ENCODE measurements at regions not wholly inside any gene's neighbourhood (a gene's known extent, or its start where the extent isn't known, plus 50 kb on each side); places are given as distances from the start of the nearest gene placed in this dataset.

DNA sequence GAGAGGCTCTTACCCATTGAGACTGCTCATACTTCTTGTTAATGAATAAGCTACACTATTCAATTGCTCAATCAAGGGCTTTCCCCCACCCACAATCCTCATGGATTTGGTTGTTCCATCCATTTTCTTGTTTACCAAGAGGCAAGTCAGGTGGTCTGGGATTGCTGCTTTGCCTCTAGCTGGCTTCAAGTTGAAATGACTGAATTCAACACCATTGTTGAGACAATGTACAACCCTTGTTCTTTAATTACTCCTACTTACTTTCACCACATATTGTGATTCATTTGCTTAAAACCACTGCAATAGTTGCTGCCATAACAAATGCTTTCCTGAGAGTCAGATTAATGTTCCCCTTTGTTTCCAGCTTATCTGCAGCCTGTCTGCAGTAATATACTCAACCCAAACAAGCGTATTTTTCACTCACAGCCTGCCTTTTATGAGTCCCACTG is 532.2 kb downstream of the RIT2 start:
- Mint-ChIP-seq H3K27ac (no peak overlapping the region), H3K4me1 (peaks cover 13% of the 10 kb centered on the region), H3K9me3 (no peaks in the 10 kb centered on the region), H3K4me3 (no peak overlapping the region), H3K27me3 (ENCODE audit: low read depth, poor library complexity) (no peaks in the 10 kb centered on the region), H3K36me3 (ENCODE audit: low read depth) (no peaks in the 10 kb centered on the region)
- TF ChIP-seq CTCF (IDR thresholded peaks at IDR 0.05), result no peak
- no peak for DNase-seq

DNA sequence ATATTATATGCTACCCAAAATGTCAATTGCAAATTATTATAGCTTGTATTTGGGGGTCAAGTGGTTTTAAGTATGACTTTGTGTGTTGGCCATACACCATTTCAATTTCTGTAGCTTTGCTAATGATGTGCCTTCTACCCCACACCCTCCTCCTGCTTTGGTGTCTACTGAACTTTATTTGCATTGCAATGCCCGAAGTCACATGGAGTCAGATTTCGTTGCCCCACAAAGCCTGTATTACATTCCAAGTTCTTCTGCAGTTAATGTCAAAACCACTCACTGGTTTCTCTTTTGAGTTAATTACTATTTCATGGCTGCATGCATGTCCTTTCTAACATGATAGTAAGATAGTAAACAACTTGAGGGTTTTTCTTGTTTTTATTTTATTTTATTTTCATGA is 528.9 kb downstream of the RIT2 start:
- no peak overlapping the region for H3K4me3 Mint-ChIP-seq
- DNase-seq, result no peak
- H3K27me3 Mint-ChIP-seq (ENCODE audit: low read depth, poor library complexity), result no peaks in the 10 kb centered on the region
- no peaks in the 10 kb centered on the region for H3K36me3 Mint-ChIP-seq (ENCODE audit: low read depth)
- H3K4me1 Mint-ChIP-seq, result peaks cover 13% of the 10 kb centered on the region
- TF ChIP-seq CTCF (IDR thresholded peaks at IDR 0.05), result no peak
- no peak overlapping the region for H3K27ac Mint-ChIP-seq
- H3K9me3 Mint-ChIP-seq, result no peaks in the 10 kb centered on the region

DNA sequence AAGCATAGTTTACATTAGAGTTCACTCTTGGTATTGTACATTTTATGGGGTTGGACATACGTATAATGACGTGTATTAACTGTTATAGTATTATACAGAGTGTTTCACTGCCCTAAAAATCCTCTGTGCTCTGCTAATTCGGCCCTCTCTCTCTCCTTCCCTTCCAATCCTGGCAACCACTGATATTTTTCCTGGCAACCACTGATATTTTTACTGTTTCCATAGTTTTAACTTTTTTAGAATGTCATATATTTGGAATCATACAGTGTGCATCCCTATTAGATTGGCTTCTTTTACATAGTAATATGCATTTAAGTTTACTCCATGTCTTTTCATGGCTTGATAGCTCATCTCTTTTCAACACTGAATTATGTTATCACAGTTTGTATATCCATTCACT is 526.7 kb downstream of the RIT2 start:
- no peak for DNase-seq
- H3K27ac Mint-ChIP-seq, result no peak overlapping the region
- no peak overlapping the region for H3K4me3 Mint-ChIP-seq
- peaks cover 9% of the 10 kb centered on the region for H3K36me3 Mint-ChIP-seq (ENCODE audit: low read depth)
- H3K27me3 Mint-ChIP-seq (ENCODE audit: low read depth, poor library complexity), result no peaks in the 10 kb centered on the region
- H3K9me3 Mint-ChIP-seq, result peaks cover 9% of the 10 kb centered on the region
- peaks cover 13% of the 10 kb centered on the region for H3K4me1 Mint-ChIP-seq
- no peak for TF ChIP-seq CTCF (IDR thresholded peaks at IDR 0.05)

- no peaks in the 10 kb centered on the region for H3K4me1 Mint-ChIP-seq
- no peak for TF ChIP-seq CTCF (IDR thresholded peaks at IDR 0.05)
- H3K27ac Mint-ChIP-seq, result no peak overlapping the region
- H3K36me3 Mint-ChIP-seq (ENCODE audit: low read depth), result no peaks in the 10 kb centered on the region
- peaks cover 8% of the 10 kb centered on the region for H3K27me3 Mint-ChIP-seq (ENCODE audit: low read depth, poor library complexity)
- no peak for DNase-seq
- no peak overlapping the region for H3K4me3 Mint-ChIP-seq
- H3K9me3 Mint-ChIP-seq, result no peaks in the 10 kb centered on the region
Measured at GRCh38 chr18:42604820-42605219, 510.7 kb downstream of the RIT2 start.

DNA sequence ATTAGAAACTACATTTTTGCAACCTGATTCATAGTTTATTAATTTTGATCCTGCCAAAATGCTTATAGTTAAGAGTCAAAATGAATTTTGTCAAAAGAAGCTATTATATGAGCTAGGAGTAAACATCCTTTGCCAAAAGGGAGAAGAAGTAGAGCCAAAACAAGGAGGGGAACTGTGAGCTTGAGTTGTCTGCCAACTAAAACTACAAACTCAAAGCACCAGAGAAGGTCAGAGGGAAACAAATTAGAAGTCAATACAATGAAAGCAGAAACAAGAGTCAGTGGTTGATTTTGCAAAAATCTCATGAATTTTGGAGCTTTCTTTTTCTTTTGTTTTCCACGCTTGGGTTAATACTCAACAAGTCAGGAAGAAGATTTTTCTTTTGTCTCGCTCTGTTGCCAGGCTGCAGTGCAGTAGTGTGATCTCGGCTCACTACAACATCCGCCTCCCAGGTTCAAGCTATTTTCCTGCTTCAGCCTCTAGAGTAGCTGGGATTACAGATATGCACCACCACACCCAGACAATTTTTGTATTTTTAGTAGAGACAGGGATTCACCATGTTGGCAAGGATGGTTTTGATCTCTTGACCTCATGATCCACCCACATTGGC is 508.5 kb downstream of the RIT2 start:
- H3K36me3 Mint-ChIP-seq (ENCODE audit: low read depth), result no peaks in the 10 kb centered on the region
- no peak for DNase-seq
- H3K9me3 Mint-ChIP-seq, result no peaks in the 10 kb centered on the region
- H3K4me3 Mint-ChIP-seq, result no peak overlapping the region
- no peak overlapping the region for H3K27ac Mint-ChIP-seq
- no peaks in the 10 kb centered on the region for H3K4me1 Mint-ChIP-seq
- TF ChIP-seq CTCF (IDR thresholded peaks at IDR 0.05), result no peak
- peaks cover 13% of the 10 kb centered on the region for H3K27me3 Mint-ChIP-seq (ENCODE audit: low read depth, poor library complexity)

DNA sequence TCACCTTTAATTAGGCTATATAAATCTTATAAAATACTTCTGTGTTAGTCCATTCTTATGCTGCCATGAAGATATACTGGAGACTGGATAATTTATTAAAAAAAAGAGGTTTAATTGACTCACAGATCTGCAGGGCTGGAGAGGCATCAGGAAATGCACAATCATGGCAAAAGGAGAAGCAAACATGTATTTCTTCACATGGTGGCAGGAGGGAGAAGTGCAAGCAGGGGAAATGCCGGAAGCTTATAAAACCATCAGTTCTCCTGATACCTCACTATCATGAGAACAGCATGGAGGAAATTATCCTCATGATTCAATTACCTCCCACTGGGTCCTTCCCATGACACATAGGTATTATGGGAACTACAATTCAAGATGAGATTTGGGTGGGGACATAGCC is 504.4 kb downstream of the RIT2 start:
- no peak overlapping the region for H3K4me3 Mint-ChIP-seq
- no peak overlapping the region for H3K27ac Mint-ChIP-seq
- DNase-seq, result no peak
- no peaks in the 10 kb centered on the region for H3K36me3 Mint-ChIP-seq (ENCODE audit: low read depth)
- peaks cover 8% of the 10 kb centered on the region for H3K27me3 Mint-ChIP-seq (ENCODE audit: low read depth, poor library complexity)
- H3K9me3 Mint-ChIP-seq, result no peaks in the 10 kb centered on the region
- peaks cover 9% of the 10 kb centered on the region for H3K4me1 Mint-ChIP-seq
- TF ChIP-seq CTCF (IDR thresholded peaks at IDR 0.05), result no peak
